ENCODE measurements at regions not wholly inside any gene's neighbourhood (a gene's known extent, or its start where the extent isn't known, plus 50 kb on each side); places are given as distances from the start of the nearest gene placed in this dataset.

- TF ChIP-seq REST (IDR thresholded peaks at IDR 0.05; ENCODE audit: insufficient read depth in 1 of 2, low read depth in 2 of 2, low read length in 2 of 2) (no peak), SIN3A (IDR thresholded peaks at IDR 0.05; ENCODE audit: borderline replicate concordance, insufficient read depth, low read length) (no peak), FOXP2 (optimal IDR thresholded peaks at IDR 0.05; ENCODE audit: borderline replicate concordance, extremely low read depth, extremely low read length, insufficient read depth) (no peak), POLR2AphosphoS5 (IDR thresholded peaks at IDR 0.05; ENCODE audit: low read depth, low read length) (no peak), TAF1 (IDR thresholded peaks at IDR 0.05; ENCODE audit: borderline replicate concordance, insufficient read depth, low read length) (no peak)
These were observed 276.4 kb upstream of the SFSWAP start for GRCh38 chr12:131434208-131435125.

GRCh38 chr12:131436922-131437705, 273.8 kb upstream of the SFSWAP start:
- TF ChIP-seq FOXP2 (optimal IDR thresholded peaks at IDR 0.05; ENCODE audit: borderline replicate concordance, extremely low read depth, extremely low read length, insufficient read depth) (no peak), REST (IDR thresholded peaks at IDR 0.05; ENCODE audit: insufficient read depth in 1 of 2, low read depth in 2 of 2, low read length in 2 of 2) (no peak), TAF1 (IDR thresholded peaks at IDR 0.05; ENCODE audit: borderline replicate concordance, insufficient read depth, low read length) (no peak), POLR2AphosphoS5 (IDR thresholded peaks at IDR 0.05; ENCODE audit: low read depth, low read length) (no peak), SIN3A (IDR thresholded peaks at IDR 0.05; ENCODE audit: borderline replicate concordance, insufficient read depth, low read length) (no peak)

- TF ChIP-seq SIN3A (IDR thresholded peaks at IDR 0.05; ENCODE audit: borderline replicate concordance, insufficient read depth, low read length) (no peak), TAF1 (IDR thresholded peaks at IDR 0.05; ENCODE audit: borderline replicate concordance, insufficient read depth, low read length) (no peak), FOXP2 (optimal IDR thresholded peaks at IDR 0.05; ENCODE audit: borderline replicate concordance, extremely low read depth, extremely low read length, insufficient read depth) (no peak), POLR2AphosphoS5 (IDR thresholded peaks at IDR 0.05; ENCODE audit: low read depth, low read length) (no peak), REST (IDR thresholded peaks at IDR 0.05; ENCODE audit: insufficient read depth in 1 of 2, low read depth in 2 of 2, low read length in 2 of 2) (no peak)
These were observed 273.0 kb upstream of the SFSWAP start for GRCh38 chr12:131437706-131438492.

GRCh38 chr12:131438881-131439280, 272.0 kb upstream of the SFSWAP start:
- TF ChIP-seq REST (IDR thresholded peaks at IDR 0.05; ENCODE audit: insufficient read depth in 1 of 2, low read depth in 2 of 2, low read length in 2 of 2), result no peak
- TF ChIP-seq FOXP2 (optimal IDR thresholded peaks at IDR 0.05; ENCODE audit: borderline replicate concordance, extremely low read depth, extremely low read length, insufficient read depth), result no peak
- TF ChIP-seq POLR2AphosphoS5 (IDR thresholded peaks at IDR 0.05; ENCODE audit: low read depth, low read length), result no peak
- TF ChIP-seq SIN3A (IDR thresholded peaks at IDR 0.05; ENCODE audit: borderline replicate concordance, insufficient read depth, low read length), result no peak
- TF ChIP-seq TAF1 (IDR thresholded peaks at IDR 0.05; ENCODE audit: borderline replicate concordance, insufficient read depth, low read length), result no peak

All from PFSK-1 (cell line).